H1 (cell line): ENCODE measurements at regions not wholly inside any gene's neighbourhood (a gene's known extent, or its start where the extent isn't known, plus 50 kb on each side); places are given as distances from the start of the nearest gene placed in this dataset.

Experiments
- CTCF ChIA-PET: fragments of 300-600 bp; sonication (Branson Sonifier 250); formaldehyde crosslinking; loops from one replicate; lab custom pipeline; 2021; ENCODE audit not compliant: partially characterized antibody; lab: Charles Lee
- POLR2A ChIA-PET: fragments of 300-600 bp; sonication (Branson Sonifier 250); formaldehyde crosslinking; loops from one replicate; lab custom pipeline; 2021; ENCODE audit warnings: inconsistent platforms; ENCODE audit not compliant: partially characterized antibody; lab: Charles Lee
- DNase-seq, 2 experiments: peaks; one replicate each; pipeline versions ENCODE4 v3.0.0 to v3.0.0-alpha.2; 2010 to 2022; ENCODE audit warnings: low spot score in 2 of 2, low read depth in 1 of 2, mixed read lengths in 1 of 2
- FAIRE-seq: peaks from 2 replicates; lab custom pipeline; 2011; peaks lifted over from hg19 to GRCh38; lab: Jason Lieb, UNC
- H2AFZ ChIP-seq: 2 replicates; pipeline ENCODE4 v1.8.1; 2012; ENCODE audit warnings: low read length, inconsistent platforms
- H2AK5ac ChIP-seq: 2 replicates; pipeline ENCODE4 v1.6.1; 2013; ENCODE audit warnings: low read depth, low read length
- H2BK120ac ChIP-seq: replicated peaks from 2 replicates; pipeline ENCODE3; 2013; ENCODE audit warnings: low read depth, low read length, inconsistent platforms
- H2BK12ac ChIP-seq: 2 replicates; pipeline ENCODE4 v1.6.1; 2013; ENCODE audit warnings: low read depth, low read length
- H2BK15ac ChIP-seq: 2 replicates; pipeline ENCODE4 v1.6.1; 2013; ENCODE audit warnings: low read length
- H2BK20ac ChIP-seq: 2 replicates; pipeline ENCODE4 v1.6.1; 2013; ENCODE audit warnings: low read length
- H2BK5ac ChIP-seq: 2 replicates; pipeline ENCODE4 v1.6.1; 2013; ENCODE audit warnings: low read depth, low read length
- H3K14ac ChIP-seq: 2 replicates; pipeline ENCODE4 v1.6.1; 2013; ENCODE audit warnings: inconsistent platforms; ENCODE audit not compliant: insufficient read length
- H3K18ac ChIP-seq: 2 replicates; pipeline ENCODE4 v1.6.1; 2013; ENCODE audit warnings: low read length; ENCODE audit errors: extremely low read depth
- H3K23ac ChIP-seq: 2 replicates; pipeline ENCODE4 v1.6.1; 2013; ENCODE audit warnings: inconsistent platforms; ENCODE audit not compliant: insufficient read length
- H3K23me2 ChIP-seq: 2 replicates; pipeline ENCODE4 v1.6.1; 2013; ENCODE audit warnings: low read depth, low read length
- H3K27ac ChIP-seq: 2 replicates; pipeline ENCODE4 v1.6.1; 2011; ENCODE audit warnings: low read depth, low read length, inconsistent platforms
- H3K27me3 ChIP-seq, 4 experiments: replicated peaks in 1 of 4; 1 replicate in 1 of 4; 2 replicates in 3 of 4; pipeline versions ENCODE4 v1.6.1 to v1.8.1; 2011 to 2013; ENCODE audit warnings: low read length in 3 of 4, mild to moderate bottlenecking in 3 of 4, inconsistent platforms in 2 of 4, mixed read lengths in 2 of 4, moderate library complexity in 1 of 4; ENCODE audit not compliant: control insufficient read depth in 3 of 4, insufficient read depth in 3 of 4; ENCODE audit errors: extremely low read depth in 1 of 4
- H3K36me3 ChIP-seq, 4 experiments: 2 replicates each; pipeline versions ENCODE4 v1.6.1 to v1.8.1; 2011 to 2013; ENCODE audit warnings: mild to moderate bottlenecking in 4 of 4, low read length in 3 of 4, moderate library complexity in 2 of 4, control low read depth in 1 of 4, inconsistent platforms in 1 of 4; ENCODE audit not compliant: insufficient read depth in 4 of 4, control insufficient read depth in 2 of 4
- H3K4ac ChIP-seq: replicated peaks from 2 replicates; pipeline ENCODE3; 2013; ENCODE audit warnings: low read length, low read depth, mixed read lengths, inconsistent platforms; ENCODE audit not compliant: insufficient read length
- H3K4me1 ChIP-seq, 4 experiments: replicated peaks in 1 of 4; 1 replicate in 1 of 4; 2 replicates in 3 of 4; pipeline versions ENCODE4 v1.6.1 to v1.8.1; 2011 to 2013; ENCODE audit warnings: low read length in 3 of 4, inconsistent platforms in 2 of 4, mixed read lengths in 1 of 4; ENCODE audit not compliant: insufficient read depth in 4 of 4, control insufficient read depth in 3 of 4
- H3K4me2 ChIP-seq, 2 experiments: 2 replicates each; pipeline versions ENCODE4 v1.6.1 to v1.8.1; 2011 to 2013; ENCODE audit warnings: low read depth in 2 of 2, low read length in 2 of 2, control low read depth in 1 of 2, inconsistent platforms in 1 of 2, mild to moderate bottlenecking in 1 of 2; ENCODE audit not compliant: insufficient read depth in 1 of 2
- H3K4me3 ChIP-seq, 4 experiments: fragments of 200-600, 300-600 bp in 1 of 4; sonication (generic), shearing (Covaris generic), sonication (Bioruptor Twin) in 1 of 4; 2 replicates each; pipeline versions ENCODE4 v1.5.1 to v1.8.1; 2011 to 2016; ENCODE audit warnings: low read length in 4 of 4, low read depth in 3 of 4, control low read depth in 2 of 4, inconsistent platforms in 2 of 4, mild to moderate bottlenecking in 2 of 4, mixed read lengths in 1 of 4, moderate library complexity in 1 of 4; ENCODE audit not compliant: insufficient read depth in 2 of 4; ENCODE audit errors: extremely low read depth in 1 of 4
- H3K56ac ChIP-seq: replicated peaks from 2 replicates; pipeline ENCODE3; 2013; ENCODE audit warnings: low read depth, mild to moderate bottlenecking, mixed read lengths, low read length, inconsistent platforms; ENCODE audit not compliant: insufficient read length
- H3K79me1 ChIP-seq: 2 replicates; pipeline ENCODE4 v1.6.1; 2013; ENCODE audit warnings: low read depth, low read length, control low read depth
- H3K79me2 ChIP-seq, 2 experiments: 2 replicates each; pipeline versions ENCODE4 v1.6.1 to v1.8.1; 2012 to 2013; ENCODE audit warnings: low read length in 2 of 2, mild to moderate bottlenecking in 2 of 2, inconsistent platforms in 1 of 2; ENCODE audit not compliant: insufficient read depth in 2 of 2, control insufficient read depth in 1 of 2
- H3K9ac ChIP-seq, 4 experiments: replicated peaks in 1 of 4; 1 replicate in 1 of 4; 2 replicates in 3 of 4; pipeline versions ENCODE4 v1.6.1 to v1.8.1; 2011 to 2013; ENCODE audit warnings: low read depth in 3 of 4, low read length in 3 of 4, control low read depth in 2 of 4, mild to moderate bottlenecking in 2 of 4, moderate library complexity in 2 of 4, inconsistent platforms in 1 of 4; ENCODE audit errors: extremely low read depth in 1 of 4
- H3K9me3 ChIP-seq, 2 experiments: 2 replicates each; pipeline versions ENCODE4 v1.6.1 to v1.8.1; 2012 to 2013; ENCODE audit warnings: mild to moderate bottlenecking in 2 of 2, moderate library complexity in 2 of 2, control low read depth in 1 of 2, inconsistent platforms in 1 of 2, low read depth in 1 of 2, low read length in 1 of 2, mixed read lengths in 1 of 2; ENCODE audit not compliant: insufficient read depth in 2 of 2
- H4K20me1 ChIP-seq, 2 experiments: replicated peaks in 1 of 2; 2 replicates each; pipeline versions ENCODE3 to v1.8.1; 2011 to 2013; ENCODE audit warnings: inconsistent platforms in 2 of 2, low read length in 2 of 2, mild to moderate bottlenecking in 1 of 2; ENCODE audit not compliant: insufficient read depth in 2 of 2, control insufficient read depth in 1 of 2
- H4K5ac ChIP-seq: 2 replicates; pipeline ENCODE4 v1.6.1; 2013; ENCODE audit warnings: low read length, low read depth, mixed read lengths, inconsistent platforms; ENCODE audit not compliant: insufficient read length
- H4K8ac ChIP-seq: 2 replicates; pipeline ENCODE4 v1.8.0; 2013; ENCODE audit warnings: mild to moderate bottlenecking, moderate library complexity, low read length, inconsistent platforms; ENCODE audit not compliant: insufficient read depth; ENCODE audit errors: extremely low read depth
- H4K91ac ChIP-seq: replicated peaks from 2 replicates; pipeline ENCODE3; 2013; ENCODE audit warnings: low read length, mixed read lengths, inconsistent platforms; ENCODE audit not compliant: insufficient read length
- CBX5 ChIP-seq: fragments of 300-800, 300-1000 bp; sonication (generic); IDR thresholded peaks from 2 replicates; pipeline ENCODE4 v1.7.1; 2016; ENCODE audit warnings: antibody characterized with exemption, low read length, low read depth
- CBX8 ChIP-seq: fragments of 300-800, 300-1000 bp; sonication (generic); IDR thresholded peaks from 2 replicates; pipeline ENCODE4 v1.7.1; 2016; ENCODE audit warnings: low read depth, low read length, borderline replicate concordance
- CHD1 ChIP-seq: IDR thresholded peaks from 2 replicates; pipeline ENCODE4 v1.6.1; 2012; ENCODE audit warnings: low read depth, low read length, improper control_type of control experiment
- FOSL1 ChIP-seq: IDR thresholded peaks from 2 replicates; pipeline ENCODE4 v1.6.1; 2011; ENCODE audit warnings: mild to moderate bottlenecking, low read depth, low read length, moderate library complexity; ENCODE audit not compliant: insufficient read depth
- GABPA ChIP-seq: IDR thresholded peaks from 2 replicates; pipeline ENCODE4 v1.6.1; 2011; ENCODE audit warnings: mild to moderate bottlenecking, low read length, moderate library complexity, borderline replicate concordance; ENCODE audit not compliant: insufficient read depth
- JUN ChIP-seq: IDR thresholded peaks from 2 replicates; pipeline ENCODE4 v1.6.1; 2011; ENCODE audit warnings: low read depth, mild to moderate bottlenecking, improper control_type of control experiment, low read length
- NANOG ChIP-seq: IDR thresholded peaks from 2 replicates; pipeline ENCODE4 v1.6.1; 2011; ENCODE audit warnings: low read length, low read depth, mild to moderate bottlenecking, inconsistent platforms; ENCODE audit not compliant: insufficient read depth, poor library complexity, severe bottlenecking
- RAD21 ChIP-seq, 2 experiments: IDR thresholded peaks in 1 of 2; conservative IDR thresholded peaks in 1 of 2; 2 replicates each; pipeline ENCODE4 v1.6.1; 2011; ENCODE audit warnings: low read depth in 2 of 2, low read length in 2 of 2, improper control_type of control experiment in 1 of 2, inconsistent platforms in 1 of 2, mild to moderate bottlenecking in 1 of 2, moderate library complexity in 1 of 2
- RNF2 ChIP-seq: fragments of 200-900, 300-1000 bp; sonication (generic); IDR thresholded peaks from 2 replicates; pipeline ENCODE4 v1.7.1; 2016; ENCODE audit warnings: borderline replicate concordance, low read depth, mild to moderate bottlenecking, antibody characterized with exemption, low read length; ENCODE audit not compliant: poor library complexity, severe bottlenecking; ENCODE audit errors: missing control alignments
- SIN3A ChIP-seq, 2 experiments: IDR thresholded peaks in 1 of 2; conservative IDR thresholded peaks in 1 of 2; 2 replicates each; pipeline ENCODE4 v1.6.1; 2011 to 2012; ENCODE audit warnings: low read length in 2 of 2, improper control_type of control experiment in 1 of 2, low read depth in 1 of 2, mild to moderate bottlenecking in 1 of 2
- SIX5 ChIP-seq: IDR thresholded peaks from 2 replicates; pipeline ENCODE4 v1.6.1; 2011; ENCODE audit warnings: mild to moderate bottlenecking, low read depth, low read length
- SRF ChIP-seq: IDR thresholded peaks from 2 replicates; pipeline ENCODE4 v1.6.1; 2011; ENCODE audit warnings: mild to moderate bottlenecking, low read depth, low read length, moderate library complexity

DNA sequence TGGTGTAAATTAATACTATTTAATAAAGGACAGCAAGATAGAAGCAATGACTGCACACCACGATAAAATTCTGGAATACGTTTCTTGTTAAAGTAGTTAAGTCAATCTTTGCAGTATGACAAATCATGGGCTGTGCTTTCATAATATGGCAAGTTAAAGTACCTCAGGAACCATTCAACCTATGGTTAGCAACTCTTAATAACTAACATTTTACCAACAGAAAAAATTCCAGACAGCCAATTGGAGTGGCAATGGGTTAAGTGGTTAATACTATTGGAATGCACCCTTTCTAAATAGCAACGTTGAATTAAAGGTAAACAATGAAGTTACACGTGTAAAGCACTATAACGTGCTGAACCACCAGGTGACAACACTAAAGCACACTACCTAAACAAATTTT is 72.4 kb upstream of the ZCCHC13 start (continued):
- TF ChIP-seq GABPA = no peak
- TF ChIP-seq SRF = no peak

DNA sequence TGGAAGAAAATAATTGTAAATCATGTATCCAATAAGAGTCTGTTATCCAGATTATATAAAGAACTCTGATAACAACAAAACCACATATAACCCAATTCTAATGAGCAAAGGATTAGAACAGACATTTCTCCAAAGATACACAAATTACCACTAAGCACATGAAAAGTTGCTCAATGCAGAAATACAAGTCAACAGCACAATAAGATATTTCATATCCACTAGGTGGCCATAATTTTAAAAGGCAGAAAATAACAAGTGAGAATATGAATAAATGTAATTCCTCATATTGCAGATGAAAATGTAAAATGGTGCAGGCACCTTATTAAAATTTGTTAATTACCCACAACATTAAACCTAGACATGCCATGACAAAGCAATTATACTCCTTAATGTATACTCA is 73.9 kb upstream of the ZCCHC13 start:
- H3K4me2 ChIP-seq = no peak overlapping the region
- peaks cover 0 to 2% of the 10 kb centered on the region in 2 experiments for H4K20me1 ChIP-seq
- no peak overlapping the region for H4K5ac ChIP-seq
- no peak overlapping the region for H2BK5ac ChIP-seq
- H2AK5ac ChIP-seq = no peak overlapping the region
- H3K4me3 ChIP-seq = no peak overlapping the region
- H2BK120ac ChIP-seq = no peak overlapping the region
- no peak overlapping the region for H3K23ac ChIP-seq
- H3K23me2 ChIP-seq = no peaks in the 10 kb centered on the region
- H3K4me1 ChIP-seq = no peaks in the 10 kb centered on the region
- no peak for FAIRE-seq
- H3K18ac ChIP-seq = no peak overlapping the region
- ChIA-PET CTCF (no interaction called here), POLR2A (no interaction called here)
- H2BK12ac ChIP-seq = no peak overlapping the region
- no peaks in the 10 kb centered on the region for H3K79me1 ChIP-seq
- H2BK20ac ChIP-seq = no peak overlapping the region
- H3K56ac ChIP-seq = no peak overlapping the region
- no peak overlapping the region for H3K14ac ChIP-seq
- H4K8ac ChIP-seq = no peak overlapping the region
- H3K9ac ChIP-seq = no peak overlapping the region
- peaks cover 0 to 40% of the 10 kb centered on the region in 2 experiments; a peak in 2 of 4 replicates for H3K79me2 ChIP-seq
- no peak overlapping the region for H3K27ac ChIP-seq
- H2BK15ac ChIP-seq = no peak overlapping the region
- DNase-seq = no peak
- no peaks in the 10 kb centered on the region; a peak in 2 of 8 replicates for H3K36me3 ChIP-seq
- no peak overlapping the region for H3K4ac ChIP-seq
- no peak overlapping the region for H4K91ac ChIP-seq
- H3K9me3 ChIP-seq = no peaks in the 10 kb centered on the region
- H3K27me3 ChIP-seq = no peaks in the 10 kb centered on the region
- no peak overlapping the region for H2AFZ ChIP-seq
- no peak for TF ChIP-seq FOSL1
- TF ChIP-seq CBX5 = no peak
- TF ChIP-seq SIX5 = no peak
- TF ChIP-seq NANOG = no peak
- no peak for TF ChIP-seq JUN
- TF ChIP-seq CBX8 = no peak
- no peak for TF ChIP-seq SRF
- no peak for TF ChIP-seq RNF2
- no peak for TF ChIP-seq CHD1
- TF ChIP-seq RAD21 (IDR thresholded peaks at IDR 0.05 in 1 of 2, conservative IDR thresholded peaks at IDR 0.05 in 1 of 2; ENCODE audit: low read depth in 2 of 2, low read length in 2 of 2) = no peak
- no peak for TF ChIP-seq SIN3A (conservative IDR thresholded peaks at IDR 0.05 in 1 of 2, IDR thresholded peaks at IDR 0.05 in 1 of 2; ENCODE audit: low read depth in 1 of 2, low read length in 2 of 2)
